ENCODE measurements at regions not wholly inside any gene's neighbourhood (a gene's known extent, or its start where the extent isn't known, plus 50 kb on each side); places are given as distances from the start of the nearest gene placed in this dataset.

GRCh38 chr4:116561768-116562167 is 523.6 kb downstream of the TRAM1L1 start:
- Histone ChIP-seq H3K23ac (ENCODE audit: low read depth, low read length) (no peak overlapping the region), H3K27ac (ENCODE audit: insufficient read depth, low read length) (no peak overlapping the region), H4K5ac (ENCODE audit: low read depth, low read length) (no peak overlapping the region), H2BK120ac (ENCODE audit: low read depth, low read length) (no peak overlapping the region), H4K8ac (ENCODE audit: low read depth in 2 of 2, low read length in 2 of 2) (no peak overlapping the region), H3K4me3 (ENCODE audit: insufficient read depth, low read depth, low read length) (no peak overlapping the region), H2AK5ac (ENCODE audit: low read depth, low read length) (no peak overlapping the region), H2BK5ac (ENCODE audit: low read depth, low read length, poor library complexity, severe bottlenecking) (no peak overlapping the region), H3K14ac (replicated peaks; ENCODE audit: low read depth, low read length) (no peak overlapping the region), H3K56ac (ENCODE audit: extremely low read depth, insufficient read depth, low read length) (no peak overlapping the region), H4K91ac (ENCODE audit: insufficient read depth, low read depth, low read length) (no peak overlapping the region), H2BK20ac (ENCODE audit: low read depth, low read length) (no peak overlapping the region), H3K9me3 (ENCODE audit: control insufficient read depth, insufficient read depth, low read length) (peaks cover 9% of the 10 kb centered on the region), H2AK9ac (replicated peaks; ENCODE audit: low read depth, low read length, poor library complexity) (no peak overlapping the region), H2BK15ac (ENCODE audit: low read depth, low read length) (no peak overlapping the region), H3K18ac (ENCODE audit: low read depth, low read length) (no peak overlapping the region), H3K4me2 (ENCODE audit: low read depth, low read length) (no peak overlapping the region), H3K27me3 (ENCODE audit: control insufficient read depth, insufficient read depth, low read length) (no peaks in the 10 kb centered on the region), H3K9ac (ENCODE audit: low read depth, low read length) (no peak overlapping the region), H3K4me1 (ENCODE audit: control insufficient read depth, insufficient read depth, low read length) (no peaks in the 10 kb centered on the region), H3K9me1 (ENCODE audit: insufficient read depth, low read length) (no peaks in the 10 kb centered on the region), H2AFZ (replicated peaks; ENCODE audit: low read length, poor library complexity) (no peak overlapping the region), H3K36me3 (ENCODE audit: control insufficient read depth, insufficient read depth, low read length) (no peaks in the 10 kb centered on the region), H4K20me1 (ENCODE audit: insufficient read depth, low read length) (no peaks in the 10 kb centered on the region), H3K4ac (ENCODE audit: low read depth, low read length) (no peak overlapping the region), H3K79me1 (ENCODE audit: low read depth in 1 of 2, low read length in 2 of 2) (no peaks in the 10 kb centered on the region)
- dilution Hi-C loops (cut with HindIII; ENCODE audit: low sequenced_read_pairs, unreplicated experiment): no loop called here
- POLR2A ChIA-PET (ENCODE audit: unreplicated experiment): no interaction called here
- no peak for DNase-seq
- in situ Hi-C loops (cut with MboI; ENCODE audit: low sequenced_read_pairs): no loop called here
- ATAC-seq (ENCODE audit: low read depth): no peak
- CTCF ChIA-PET: no interaction called here
- intact Hi-C loops (cut with micrococcal nuclease): no loop called here
- no peak for TF ChIP-seq RAD21 (IDR thresholded peaks at IDR 0.05; ENCODE audit: low read length)
- TF ChIP-seq RCOR1 (IDR thresholded peaks at IDR 0.05; ENCODE audit: insufficient replicate concordance, low read length): no peak
- TF ChIP-seq FOS (IDR thresholded peaks at IDR 0.05; ENCODE audit: low read depth, low read length): no peak
- no peak for TF ChIP-seq BHLHE40 (IDR thresholded peaks at IDR 0.05; ENCODE audit: low read depth, low read length)
- no peak for TF ChIP-seq POLR2A (IDR thresholded peaks at IDR 0.05; ENCODE audit: low read depth, low read length)
- no peak for TF ChIP-seq SMC3 (IDR thresholded peaks at IDR 0.05; ENCODE audit: low read depth, low read length)
- BruUV-seq (replicated peaks): no TSS peak

All from IMR-90 (cell line).